ENCODE measurements at regions not wholly inside any gene's neighbourhood (a gene's known extent, or its start where the extent isn't known, plus 50 kb on each side); places are given as distances from the start of the nearest gene placed in this dataset.

- Histone ChIP-seq H4K20me1 (ENCODE audit: insufficient read depth, low read length) (no peaks in the 10 kb centered on the region), H3K27me3 (ENCODE audit: control insufficient read depth in 1 of 2, insufficient read depth in 2 of 2, low read length in 2 of 2) (no peaks in the 10 kb centered on the region), H3K4me2 (ENCODE audit: low read depth, low read length) (no peak overlapping the region), H3K4me1 (ENCODE audit: insufficient read depth, low read length) (no peaks in the 10 kb centered on the region), H3K9me3 (ENCODE audit: low read length) (0 out of 2 replicates have a peak, but pooled peaks cover under 1% of the 10 kb centered on the region), H3K27ac (ENCODE audit: extremely low read length, insufficient read depth, low read length) (no peak overlapping the region), H2AFZ (ENCODE audit: low read length) (no peak overlapping the region), H3K4me3 (replicated peaks in 1 of 3; ENCODE audit: insufficient read depth in 1 of 3, low read depth in 2 of 3, low read length in 3 of 3) (no peak overlapping the region), H3K9ac (ENCODE audit: insufficient read depth, low read depth, low read length) (no peak overlapping the region), H3K36me3 (replicated peaks in 1 of 2; ENCODE audit: control insufficient read depth in 1 of 2, insufficient read depth in 2 of 2, low read length in 2 of 2) (no peaks in the 10 kb centered on the region), H3K79me2 (ENCODE audit: insufficient read depth, low read length) (no peaks in the 10 kb centered on the region)
- CTCF ChIA-PET (ENCODE audit: low intra/inter-chr PET ratio, low total read pairs) = no interaction called here
- POLR2A ChIA-PET = no interaction called here
- no peak for FAIRE-seq
- no peak for DNase-seq (ENCODE audit: low spot score)
- 9% methylated on average over 6 of the region's 6 CpGs for WGBS (ENCODE audit: low lambda C conversion rate)
- in situ Hi-C loops (cut with HindIII; ENCODE audit: extremely low pct_ligation_motif_present, low pct_unique_long_range_greater_than_20kb) = no loop called here
- no peak for ATAC-seq
- no TSS peak for BruUV-seq (replicated peaks)
- TF ChIP-seq ZNF761 (CRISPR knock-in tag; conservative IDR thresholded peaks at IDR 0.05) = no peak
- no peak for TF ChIP-seq ZNF572 (CRISPR knock-in tag; IDR thresholded peaks at IDR 0.05)
- TF ChIP-seq PTBP1 (IDR thresholded peaks at IDR 0.05; ENCODE audit: low read depth, low read length, poor library complexity, severe bottlenecking) = no peak
- TF ChIP-seq NPAS2 (CRISPR knock-in tag; IDR thresholded peaks at IDR 0.05; ENCODE audit: borderline replicate concordance) = no peak
- TF ChIP-seq ZNF674 (CRISPR knock-in tag; IDR thresholded peaks at IDR 0.05; ENCODE audit: low read depth) = no peak
- TF ChIP-seq, protein P1, sequence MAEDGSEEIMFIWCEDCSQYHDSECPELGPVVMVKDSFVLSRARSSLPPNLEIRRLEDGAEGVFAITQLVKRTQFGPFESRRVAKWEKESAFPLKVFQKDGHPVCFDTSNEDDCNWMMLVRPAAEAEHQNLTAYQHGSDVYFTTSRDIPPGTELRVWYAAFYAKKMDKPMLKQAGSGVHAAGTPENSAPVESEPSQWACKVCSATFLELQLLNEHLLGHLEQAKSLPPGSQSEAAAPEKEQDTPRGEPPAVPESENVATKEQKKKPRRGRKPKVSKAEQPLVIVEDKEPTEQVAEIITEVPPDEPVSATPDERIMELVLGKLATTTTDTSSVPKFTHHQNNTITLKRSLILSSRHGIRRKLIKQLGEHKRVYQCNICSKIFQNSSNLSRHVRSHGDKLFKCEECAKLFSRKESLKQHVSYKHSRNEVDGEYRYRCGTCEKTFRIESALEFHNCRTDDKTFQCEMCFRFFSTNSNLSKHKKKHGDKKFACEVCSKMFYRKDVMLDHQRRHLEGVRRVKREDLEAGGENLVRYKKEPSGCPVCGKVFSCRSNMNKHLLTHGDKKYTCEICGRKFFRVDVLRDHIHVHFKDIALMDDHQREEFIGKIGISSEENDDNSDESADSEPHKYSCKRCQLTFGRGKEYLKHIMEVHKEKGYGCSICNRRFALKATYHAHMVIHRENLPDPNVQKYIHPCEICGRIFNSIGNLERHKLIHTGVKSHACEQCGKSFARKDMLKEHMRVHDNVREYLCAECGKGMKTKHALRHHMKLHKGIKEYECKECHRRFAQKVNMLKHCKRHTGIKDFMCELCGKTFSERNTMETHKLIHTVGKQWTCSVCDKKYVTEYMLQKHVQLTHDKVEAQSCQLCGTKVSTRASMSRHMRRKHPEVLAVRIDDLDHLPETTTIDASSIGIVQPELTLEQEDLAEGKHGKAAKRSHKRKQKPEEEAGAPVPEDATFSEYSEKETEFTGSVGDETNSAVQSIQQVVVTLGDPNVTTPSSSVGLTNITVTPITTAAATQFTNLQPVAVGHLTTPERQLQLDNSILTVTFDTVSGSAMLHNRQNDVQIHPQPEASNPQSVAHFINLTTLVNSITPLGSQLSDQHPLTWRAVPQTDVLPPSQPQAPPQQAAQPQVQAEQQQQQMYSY (CRISPR knock-in tag; IDR thresholded peaks at IDR 0.05) = no peak
- no peak for TF ChIP-seq SP2 (CRISPR knock-in tag; IDR thresholded peaks at IDR 0.05)
- no peak for TF ChIP-seq ZNF605 (CRISPR knock-in tag; IDR thresholded peaks at IDR 0.05)
- TF ChIP-seq FOXO1 (CRISPR knock-in tag; IDR thresholded peaks at IDR 0.05) = no peak
- TF ChIP-seq XBP1 (CRISPR knock-in tag; IDR thresholded peaks at IDR 0.05) = no peak
- intact Hi-C loops (cut with micrococcal nuclease; ENCODE audit: unreplicated experiment) = no loop called here
These were observed 147.2 kb downstream of the SPCS3 start for GRCh38 chr4:176467001-176467400.
